ENCODE measurements at regions not wholly inside any gene's neighbourhood (a gene's known extent, or its start where the extent isn't known, plus 50 kb on each side); places are given as distances from the start of the nearest gene placed in this dataset.
"Not testable (repeated sequence)": the region's sequence is repeated elsewhere in the genome, so short reads cannot be mapped to it uniquely, and the experiment has no call there.

GRCh38 chr7:79604841-79605240, 151.4 kb upstream of the MAGI2 start:
- no peak for DNase-seq (ENCODE audit: low read depth, low spot score)
- Mint-ChIP-seq H3K36me3 (ENCODE audit: low read depth) (no peaks in the 10 kb centered on the region), H3K27ac (ENCODE audit: unreplicated experiment) (no peak overlapping the region), H3K9me3 (no peaks in the 10 kb centered on the region), H3K4me3 (no peak overlapping the region), H3K4me1 (no peaks in the 10 kb centered on the region), H3K27me3 (ENCODE audit: low read depth) (no peaks in the 10 kb centered on the region)
- no peak for TF ChIP-seq CTCF (conservative IDR thresholded peaks at IDR 0.05)

- no peak for DNase-seq (ENCODE audit: low read depth, low spot score)
- Mint-ChIP-seq H3K4me1 (no peaks in the 10 kb centered on the region), H3K27ac (ENCODE audit: unreplicated experiment) (no peak overlapping the region), H3K27me3 (ENCODE audit: low read depth) (no peaks in the 10 kb centered on the region), H3K36me3 (ENCODE audit: low read depth) (no peaks in the 10 kb centered on the region), H3K4me3 (no peak overlapping the region), H3K9me3 (no peaks in the 10 kb centered on the region)
- TF ChIP-seq CTCF (conservative IDR thresholded peaks at IDR 0.05) = no peak
Observed at GRCh38 chr7:79598351-79598750, 144.9 kb upstream of the MAGI2 start.

- DNase-seq (ENCODE audit: low read depth, low spot score); H3K27me3 Mint-ChIP-seq (ENCODE audit: low read depth); H3K9me3 Mint-ChIP-seq; H3K36me3 Mint-ChIP-seq (ENCODE audit: low read depth); H3K4me3 Mint-ChIP-seq; H3K4me1 Mint-ChIP-seq; H3K27ac Mint-ChIP-seq (ENCODE audit: unreplicated experiment): not testable (repeated sequence)
Observed at GRCh38 chr7:79594671-79595070, 141.2 kb upstream of the MAGI2 start.

- no peaks in the 10 kb centered on the region for H3K27me3 Mint-ChIP-seq (ENCODE audit: low read depth)
- no peak for TF ChIP-seq CTCF (conservative IDR thresholded peaks at IDR 0.05)
- no peak overlapping the region for H3K4me3 Mint-ChIP-seq
Observed at GRCh38 chr7:79593866-79594301, 140.4 kb upstream of the MAGI2 start.

GRCh38 chr7:79590916-79591623, 137.6 kb upstream of the MAGI2 start:
- Mint-ChIP-seq H3K4me1 (no peaks in the 10 kb centered on the region), H3K4me3 (no peak overlapping the region), H3K36me3 (ENCODE audit: low read depth) (no peaks in the 10 kb centered on the region), H3K27me3 (ENCODE audit: low read depth) (no peaks in the 10 kb centered on the region), H3K27ac (ENCODE audit: unreplicated experiment) (no peak overlapping the region), H3K9me3 (no peaks in the 10 kb centered on the region)
- TF ChIP-seq CTCF (conservative IDR thresholded peaks at IDR 0.05) = no peak
- DNase-seq (ENCODE audit: low read depth, low spot score) = no peak

More at GRCh38 chr7:79593866-79594301, 140.4 kb upstream of the MAGI2 start:
- Mint-ChIP-seq H3K27ac (ENCODE audit: unreplicated experiment) (no peak overlapping the region), H3K36me3 (ENCODE audit: low read depth) (no peaks in the 10 kb centered on the region), H3K9me3 (no peaks in the 10 kb centered on the region), H3K4me1 (no peaks in the 10 kb centered on the region)
- no peak for DNase-seq (ENCODE audit: low read depth, low spot score)

GRCh38 chr7:79590391-79590790, 136.9 kb upstream of the MAGI2 start:
- DNase-seq (ENCODE audit: low read depth, low spot score) = no peak
- TF ChIP-seq CTCF (conservative IDR thresholded peaks at IDR 0.05) = no peak
- Mint-ChIP-seq H3K36me3 (ENCODE audit: low read depth) (no peaks in the 10 kb centered on the region), H3K4me3 (no peak overlapping the region), H3K27me3 (ENCODE audit: low read depth) (no peaks in the 10 kb centered on the region), H3K27ac (ENCODE audit: unreplicated experiment) (no peak overlapping the region), H3K4me1 (no peaks in the 10 kb centered on the region), H3K9me3 (no peaks in the 10 kb centered on the region)
